Hematopoietic multipotent progenitor cell treated with erythropoietin and hydrocortisone succinate and interleukin-3 and kit ligand, for 17 days (in vitro differentiated cells): ENCODE measurements at regions not wholly inside any gene's neighbourhood (a gene's known extent, or its start where the extent isn't known, plus 50 kb on each side); places are given as distances from the start of the nearest gene placed in this dataset.
"Not testable (repeated sequence)": the region's sequence is repeated elsewhere in the genome, so short reads cannot be mapped to it uniquely, and the experiment has no call there.

Source experiments
- DNase-seq: peaks from one replicate; pipeline ENCODE4 v3.0.0-alpha.2; 2015; ENCODE audit warnings: low spot score

GRCh38 chr1:194693244-194693643, 1506.8 kb upstream of the B3GALT2 start:
- DNase-seq = no peak

GRCh38 chr1:194684636-194685035, 1498.2 kb upstream of the B3GALT2 start:
- DNase-seq = no peak

GRCh38 chr1:194658090-194658439, 1471.7 kb upstream of the B3GALT2 start:
- DNase-seq = no peak

GRCh38 chr1:194654956-194655355, 1468.5 kb upstream of the B3GALT2 start:
- DNase-seq = no peak

GRCh38 chr1:194653385-194653784, 1467.0 kb upstream of the B3GALT2 start:
- no peak for DNase-seq

- no peak for DNase-seq
Measured at GRCh38 chr1:194647118-194647517, 1460.7 kb upstream of the B3GALT2 start.

GRCh38 chr1:194644528-194644927, 1458.1 kb upstream of the B3GALT2 start:
- no peak for DNase-seq

GRCh38 chr1:194640322-194640721, 1453.9 kb upstream of the B3GALT2 start:
- no peak for DNase-seq

- no peak for DNase-seq
Measured at GRCh38 chr1:194629011-194629410, 1442.6 kb upstream of the B3GALT2 start.

- no peak for DNase-seq
Measured at GRCh38 chr1:194624833-194625232, 1438.4 kb upstream of the B3GALT2 start.

- no peak for DNase-seq
Measured at GRCh38 chr1:194618101-194618500, 1431.7 kb upstream of the B3GALT2 start.

GRCh38 chr1:194617272-194617671, 1430.9 kb upstream of the B3GALT2 start:
- not testable (repeated sequence) for DNase-seq

GRCh38 chr1:194616835-194617234, 1430.4 kb upstream of the B3GALT2 start:
- DNase-seq = no peak

GRCh38 chr1:194602184-194602583, 1415.8 kb upstream of the B3GALT2 start:
- no peak for DNase-seq

GRCh38 chr1:194600716-194601115, 1414.3 kb upstream of the B3GALT2 start:
- no peak for DNase-seq

GRCh38 chr1:194598098-194598497, 1411.7 kb upstream of the B3GALT2 start:
- no peak for DNase-seq

- no peak for DNase-seq
Measured at GRCh38 chr1:194586302-194586701, 1399.9 kb upstream of the B3GALT2 start.

GRCh38 chr1:194584052-194584451, 1397.6 kb upstream of the B3GALT2 start:
- DNase-seq = no peak

GRCh38 chr1:194570476-194570875, 1384.1 kb upstream of the B3GALT2 start:
- no peak for DNase-seq

GRCh38 chr1:194568610-194569009, 1382.2 kb upstream of the B3GALT2 start:
- DNase-seq = no peak

- no peak for DNase-seq
Measured at GRCh38 chr1:194548071-194548470, 1361.7 kb upstream of the B3GALT2 start.

- DNase-seq = no peak
Measured at GRCh38 chr1:194544012-194544411, 1357.6 kb upstream of the B3GALT2 start.

GRCh38 chr1:194538453-194538852, 1352.0 kb upstream of the B3GALT2 start:
- no peak for DNase-seq

- no peak for DNase-seq
Measured at GRCh38 chr1:194537521-194537920, 1351.1 kb upstream of the B3GALT2 start.

GRCh38 chr1:194535369-194535768, 1349.0 kb upstream of the B3GALT2 start:
- DNase-seq = no peak
